HG03432 (cell line): ENCODE measurements at regions not wholly inside any gene's neighbourhood (a gene's known extent, or its start where the extent isn't known, plus 50 kb on each side); places are given as distances from the start of the nearest gene placed in this dataset.

Experiments used
- ATAC-seq: cut with Tn5 transposase; IDR thresholded peaks from one replicate; pipeline ENCODE4 v1.9.1; 2021; ENCODE audit warnings: mild to moderate bottlenecking, moderate library complexity; ENCODE audit not compliant: unreplicated experiment

DNA sequence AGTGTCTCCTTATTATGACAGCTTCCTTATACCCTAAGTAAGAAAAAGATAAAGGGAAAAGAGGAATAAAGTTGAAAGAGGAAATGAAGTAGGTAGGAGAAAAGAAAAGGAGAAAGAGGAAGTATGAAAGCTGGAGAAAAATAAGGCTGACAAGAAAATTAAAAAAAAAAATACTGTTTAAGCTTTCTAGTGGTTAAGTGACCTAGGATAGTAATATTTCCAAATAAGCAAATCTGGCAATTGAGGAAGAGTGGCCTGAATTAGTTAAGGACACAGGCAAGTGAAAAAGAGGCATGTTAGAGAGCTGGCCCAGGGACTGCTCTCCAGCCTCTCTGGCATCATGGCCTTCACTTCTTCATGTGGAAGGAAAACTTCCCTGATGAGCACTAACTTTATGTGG lies 76.5 kb upstream of the ADGRF1 start:
- ATAC-seq = no peak

DNA sequence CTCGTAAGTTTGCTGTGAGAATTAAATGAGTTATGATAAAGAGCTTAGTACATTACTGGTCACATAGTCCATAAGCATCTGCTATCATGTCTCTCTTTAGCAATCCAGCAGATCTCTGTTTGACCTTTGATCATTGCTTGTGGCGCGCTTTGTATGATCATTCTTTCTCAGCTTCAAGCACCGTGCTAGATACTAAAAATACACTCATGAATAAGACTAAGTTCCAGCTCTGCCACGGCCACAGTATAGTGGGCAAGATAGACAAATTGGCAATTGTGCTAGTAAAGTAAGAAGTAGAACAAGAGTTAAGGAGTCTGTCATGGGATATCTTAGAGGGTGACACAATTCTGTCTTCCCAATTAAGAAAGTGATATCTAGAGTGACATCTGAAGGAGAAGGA lies 75.2 kb upstream of the ADGRF1 start:
- ATAC-seq = no peak

DNA sequence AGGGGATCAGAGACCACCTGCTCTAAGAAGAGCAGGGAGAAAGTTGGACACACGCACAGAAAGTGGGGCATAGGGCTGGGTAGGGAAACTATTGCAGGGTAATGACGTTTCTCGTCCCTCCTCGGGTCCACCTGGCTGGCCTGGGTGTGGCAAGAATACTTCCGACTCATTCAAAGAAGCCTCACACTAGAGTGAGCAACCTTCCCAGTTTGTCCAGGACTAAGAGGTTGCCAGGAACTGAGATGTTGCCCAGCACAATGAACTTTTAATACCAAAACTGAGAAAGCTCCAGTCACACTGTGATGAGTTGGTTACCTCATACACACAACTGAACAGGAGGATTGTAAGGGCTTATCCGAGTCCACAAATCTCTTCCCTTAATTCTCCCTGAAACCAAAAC lies 74.5 kb upstream of the ADGRF1 start:
- ATAC-seq = no peak

DNA sequence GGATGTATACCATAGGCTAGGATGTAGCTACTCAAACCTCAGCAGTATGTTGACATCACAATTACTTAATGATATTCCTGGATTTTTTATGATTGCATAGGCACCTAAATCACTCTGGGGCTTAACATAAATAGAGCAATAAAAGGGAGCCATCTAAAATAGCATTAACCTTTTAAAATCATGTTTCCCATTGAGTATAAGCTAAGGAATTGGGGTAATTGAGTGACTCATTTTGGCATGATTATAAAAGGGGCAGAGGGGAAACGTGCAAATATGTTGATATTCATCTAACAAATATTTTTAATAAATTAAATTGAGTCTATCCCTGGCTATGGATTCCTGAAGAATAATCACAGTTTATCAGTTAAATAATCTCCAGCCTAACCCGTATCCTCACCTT lies 74.0 kb upstream of the ADGRF1 start:
- ATAC-seq = no peak

DNA sequence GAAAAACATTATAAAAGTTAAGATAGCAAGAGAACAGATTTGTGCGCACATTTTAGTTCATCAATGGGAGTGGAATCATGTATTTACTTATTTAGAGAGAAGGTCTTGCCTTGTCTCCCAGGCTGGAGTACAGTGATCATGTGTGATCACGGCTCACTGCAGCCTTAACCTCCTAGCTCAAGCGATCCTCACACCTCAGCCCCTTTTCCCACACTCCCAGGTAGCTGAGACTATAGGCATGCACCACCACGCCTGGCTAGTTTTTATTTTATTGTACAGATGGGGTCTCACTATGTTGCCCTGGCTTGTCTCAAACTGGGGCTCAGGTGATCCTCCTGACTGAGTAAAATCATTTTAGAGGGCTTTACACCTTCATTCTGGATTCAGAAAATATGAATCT lies 72.3 kb upstream of the ADGRF1 start:
- no peak for ATAC-seq

DNA sequence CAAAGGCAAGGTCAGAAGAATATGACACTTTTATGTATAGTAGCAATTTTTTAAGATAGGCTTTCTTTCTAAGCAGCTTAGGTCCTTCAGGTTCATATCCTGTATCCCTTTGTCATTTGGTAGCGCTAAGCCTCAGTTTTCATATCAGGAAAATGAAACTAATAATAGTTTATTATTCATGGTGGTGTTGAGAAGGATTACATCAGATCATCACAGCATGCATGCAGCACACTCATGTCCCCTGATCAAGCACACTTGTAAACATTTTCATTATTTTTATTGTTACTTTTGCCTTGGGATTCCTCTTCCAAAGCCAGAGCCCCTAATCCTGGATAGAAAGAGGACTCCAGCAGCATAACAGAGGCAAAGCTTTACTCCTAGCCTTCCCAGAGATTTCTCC lies 70.2 kb upstream of the ADGRF1 start:
- ATAC-seq = no peak

DNA sequence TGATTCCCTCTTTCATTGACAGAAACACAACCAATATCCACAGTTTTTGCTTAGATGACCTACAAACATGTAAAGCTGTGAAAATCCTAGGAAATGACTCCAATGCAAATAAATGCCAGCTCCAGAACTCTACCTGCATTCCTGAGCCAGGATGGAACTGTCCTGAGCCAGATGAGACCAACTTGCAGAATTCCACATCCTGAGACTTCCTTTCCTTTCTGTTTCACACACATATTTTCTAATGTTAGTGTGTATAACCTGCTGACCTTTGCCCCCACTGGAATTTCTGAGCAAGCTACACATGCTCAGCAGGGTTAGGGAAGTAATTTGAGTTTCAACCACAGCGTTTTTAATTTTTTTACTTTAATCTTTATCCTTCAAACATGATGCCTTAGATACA lies 69.6 kb upstream of the ADGRF1 start:
- no peak for ATAC-seq

DNA sequence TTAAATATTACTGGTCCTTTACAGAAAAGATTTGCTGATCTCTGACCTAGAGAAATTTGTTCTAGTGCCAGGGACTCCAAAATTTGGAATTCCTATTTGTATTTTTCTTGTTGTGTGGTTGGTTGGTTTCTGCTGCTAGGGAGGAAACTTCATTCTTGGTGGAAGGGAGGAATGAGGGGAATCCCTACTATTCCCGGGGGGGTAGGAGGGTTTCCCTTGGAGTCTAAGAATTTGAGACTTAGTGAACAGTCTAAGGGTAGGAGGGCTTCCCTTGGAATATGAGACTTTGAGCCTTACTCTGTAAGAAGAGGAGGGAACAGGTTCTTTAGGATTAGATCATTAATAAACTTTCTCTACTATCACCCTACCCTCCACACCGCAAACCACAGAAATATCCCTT lies 67.1 kb upstream of the ADGRF1 start:
- no peak for ATAC-seq

DNA sequence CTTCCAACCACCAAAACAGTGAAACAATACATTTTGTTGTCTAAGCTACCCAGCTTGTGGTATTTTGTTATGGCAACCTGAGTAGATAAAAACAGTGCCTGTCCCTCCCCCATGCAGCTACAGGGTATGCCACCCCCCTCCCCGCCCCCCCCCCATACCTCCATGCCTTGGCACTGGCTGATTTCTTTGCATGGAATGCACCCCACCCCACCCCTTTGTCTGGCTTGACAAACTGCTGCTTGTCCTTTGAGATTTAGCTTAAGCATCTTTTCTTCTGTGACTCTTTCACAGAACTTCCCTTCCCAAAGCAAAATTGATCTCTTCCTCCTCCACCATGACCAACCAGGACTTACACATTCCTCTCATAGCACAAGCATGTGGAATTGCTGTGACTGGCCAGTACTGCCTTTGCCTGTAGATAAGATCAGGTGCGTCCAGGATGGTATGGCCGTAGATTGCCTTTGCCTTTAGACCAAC lies 64.6 kb upstream of the ADGRF1 start:
- ATAC-seq = no peak

DNA sequence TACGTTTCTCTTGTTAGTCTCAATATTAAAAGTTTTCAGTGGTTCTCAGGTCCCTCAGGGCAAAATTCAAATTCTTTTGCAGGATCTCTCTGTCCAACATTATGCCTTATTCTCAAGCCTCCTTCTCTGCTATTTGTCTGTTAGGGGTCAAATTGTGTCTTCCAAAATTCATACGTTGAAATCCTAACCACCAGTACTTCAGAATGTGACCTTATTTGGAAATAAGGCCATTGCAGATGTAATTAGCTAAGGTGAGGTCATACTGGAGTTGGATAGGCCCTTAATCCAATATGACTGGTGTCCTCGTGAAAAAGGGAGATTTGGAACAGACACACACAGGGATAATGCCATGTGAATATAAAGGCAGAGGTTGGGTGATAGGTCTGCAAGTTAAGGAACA lies 64.1 kb upstream of the ADGRF1 start:
- ATAC-seq = no peak

DNA sequence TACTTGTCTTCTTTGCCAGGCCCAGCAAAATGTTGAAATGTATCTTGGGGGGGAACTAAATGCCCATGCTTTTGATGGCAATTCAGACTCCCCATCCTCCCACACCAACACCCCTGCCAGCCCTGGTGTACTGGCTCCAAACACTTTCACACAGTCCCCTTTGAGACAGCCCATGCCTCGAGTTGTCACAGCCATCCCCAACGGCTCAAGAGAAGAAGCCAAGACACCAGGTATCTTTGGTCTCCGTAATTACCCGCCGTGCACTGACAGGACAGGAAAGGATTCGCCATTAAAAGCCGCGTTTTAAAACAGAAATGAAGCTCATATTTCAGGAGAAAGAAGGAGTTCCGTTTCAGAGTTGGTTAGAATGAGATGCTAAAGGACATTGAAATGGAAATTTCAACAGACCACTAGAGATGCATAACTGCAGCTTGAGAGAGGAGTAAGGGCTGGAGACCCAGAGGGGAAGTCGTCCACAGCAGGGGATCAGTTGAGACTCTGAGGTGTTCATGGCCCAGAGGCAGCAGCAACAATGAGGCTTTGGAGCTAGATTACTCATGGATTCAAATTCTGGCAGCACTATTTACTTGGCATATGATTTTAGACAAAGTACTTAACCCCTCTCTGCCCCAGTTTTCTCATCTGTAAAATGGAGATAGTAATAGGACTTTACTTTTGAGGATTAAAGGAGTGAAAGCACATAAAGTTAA lies 63.5 kb upstream of the ADGRF1 start:
- no peak for ATAC-seq

DNA sequence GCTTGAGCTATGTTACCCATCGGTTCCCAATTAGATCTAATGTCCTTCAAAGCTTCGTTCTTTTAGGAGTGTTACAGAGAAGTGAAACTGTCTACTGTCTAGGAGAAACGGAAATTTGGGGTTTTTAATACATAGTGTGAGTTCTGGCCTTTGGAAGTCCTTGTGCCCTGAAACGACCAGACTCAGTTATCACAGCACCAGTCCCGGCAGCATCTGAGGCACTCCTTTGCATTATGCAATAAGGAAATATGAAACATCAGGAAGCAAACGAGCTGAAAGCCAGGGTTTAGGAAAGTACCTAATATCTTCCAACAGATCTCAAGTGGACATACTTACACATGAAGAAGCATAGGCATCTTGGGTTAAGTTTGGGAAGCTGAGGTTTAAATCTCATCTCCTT lies 61.8 kb upstream of the ADGRF1 start:
- ATAC-seq = no peak

DNA sequence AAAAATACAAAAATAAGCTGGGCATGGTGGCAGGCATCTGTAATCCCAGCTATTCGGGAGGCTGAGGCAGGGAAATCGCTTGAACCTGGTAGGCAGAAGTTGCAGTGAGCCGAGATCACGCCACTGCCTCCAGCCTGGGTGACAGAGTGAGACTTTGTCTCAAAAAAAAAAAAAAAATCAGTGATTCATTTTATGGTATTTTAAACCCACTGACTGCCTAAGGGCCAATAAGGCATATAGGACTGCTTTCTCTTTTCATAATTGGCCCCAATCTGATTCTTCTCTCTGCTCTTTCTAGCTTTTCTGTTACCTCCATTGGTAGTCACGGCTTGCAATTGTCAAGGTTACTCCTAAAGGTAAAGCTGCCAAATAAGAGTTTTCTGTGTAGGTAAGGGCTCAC lies 60.2 kb upstream of the ADGRF1 start:
- ATAC-seq = no peak

DNA sequence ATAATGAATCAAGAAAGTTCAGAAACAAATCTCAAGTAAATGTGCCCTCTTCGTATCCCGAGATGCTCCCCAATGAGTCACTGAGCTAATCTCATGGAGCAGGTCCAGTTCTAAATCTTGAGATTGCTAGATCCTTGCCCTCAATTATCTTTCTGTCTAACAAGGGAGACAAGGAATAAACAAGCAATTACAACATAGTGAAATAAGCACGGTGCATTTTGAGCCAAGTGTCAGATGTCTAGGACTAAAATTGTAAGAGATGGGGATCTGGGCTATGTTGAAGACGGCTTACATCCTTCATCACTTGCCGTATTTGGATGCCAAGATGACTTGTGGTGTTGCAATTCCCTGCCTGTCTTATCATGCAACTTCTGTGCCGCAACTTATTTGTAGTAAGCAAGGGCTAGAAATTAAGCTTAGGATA lies 56.5 kb upstream of the ADGRF1 start:
- ATAC-seq = no peak

DNA sequence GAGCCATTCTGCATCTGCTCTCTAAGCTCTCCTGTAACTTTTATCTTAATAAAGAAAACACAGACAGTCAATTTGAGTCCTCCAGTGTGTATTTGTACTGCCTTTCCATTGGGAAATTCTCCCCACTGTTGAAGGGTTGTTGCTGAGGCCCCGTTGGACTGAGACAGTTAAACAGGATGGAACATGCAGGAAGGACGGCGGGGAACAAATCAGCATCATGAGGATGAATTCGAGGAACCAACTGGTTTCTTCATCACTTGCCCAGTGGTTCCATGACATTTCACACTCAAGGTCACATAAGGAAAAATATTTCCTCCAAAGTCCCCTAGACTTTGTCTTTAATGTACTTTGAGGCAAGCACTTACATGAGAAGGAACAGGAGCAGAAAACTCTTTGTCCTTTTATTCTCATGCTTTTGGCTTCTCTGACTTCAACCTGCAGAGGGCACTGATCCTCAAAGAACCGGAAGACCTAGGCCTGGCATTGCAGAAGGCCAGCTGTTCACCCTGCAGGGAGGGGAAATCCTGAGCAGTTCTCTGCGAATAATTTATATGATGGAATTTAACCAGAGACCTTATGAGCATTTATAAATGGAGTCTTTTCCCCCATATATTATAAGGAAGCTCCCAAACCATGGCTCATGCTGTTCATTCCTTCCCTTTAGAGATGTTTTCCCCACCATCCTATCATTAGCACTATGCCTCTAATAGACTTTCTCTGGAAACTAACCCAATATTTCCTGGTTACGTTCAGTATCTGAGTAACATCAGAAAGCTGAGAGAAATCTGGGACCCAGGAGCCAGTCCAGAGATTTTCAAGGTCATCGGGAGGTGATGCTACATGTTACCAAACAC lies 55.2 kb upstream of the ADGRF1 start:
- ATAC-seq = peak; percentile 98

DNA sequence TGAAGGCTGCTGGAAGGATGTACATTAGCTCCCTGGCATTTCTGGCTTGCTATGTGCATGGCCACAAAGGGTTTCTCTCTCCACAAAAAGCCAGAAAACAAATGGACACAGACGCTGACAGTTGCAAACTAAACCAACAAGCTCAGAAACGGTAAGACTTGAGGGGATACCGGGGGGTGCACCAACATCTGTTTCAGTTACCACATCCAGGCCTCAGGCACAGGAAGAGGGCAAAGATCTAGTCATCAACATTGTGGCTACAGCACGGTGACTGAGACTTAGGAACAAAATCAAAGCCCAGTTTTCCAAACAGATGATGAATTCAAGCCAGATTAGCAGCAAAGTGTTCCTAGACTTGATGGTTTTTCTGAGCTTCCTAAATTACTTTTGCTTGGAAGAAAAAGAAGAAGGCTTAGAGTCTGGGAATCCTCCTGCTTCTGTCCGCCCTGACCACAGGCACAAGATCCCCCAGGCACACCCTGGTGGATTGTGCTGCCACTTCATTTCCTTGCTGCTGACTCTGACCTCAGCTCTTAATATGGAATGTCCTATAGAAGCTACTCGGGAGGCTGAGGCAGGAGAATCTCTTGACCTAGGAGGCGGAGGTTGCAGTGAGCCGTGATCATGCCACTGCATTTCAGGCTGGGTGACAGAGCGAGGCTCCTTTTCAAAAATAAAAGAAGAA lies 54.2 kb upstream of the ADGRF1 start:
- ATAC-seq = no peak

DNA sequence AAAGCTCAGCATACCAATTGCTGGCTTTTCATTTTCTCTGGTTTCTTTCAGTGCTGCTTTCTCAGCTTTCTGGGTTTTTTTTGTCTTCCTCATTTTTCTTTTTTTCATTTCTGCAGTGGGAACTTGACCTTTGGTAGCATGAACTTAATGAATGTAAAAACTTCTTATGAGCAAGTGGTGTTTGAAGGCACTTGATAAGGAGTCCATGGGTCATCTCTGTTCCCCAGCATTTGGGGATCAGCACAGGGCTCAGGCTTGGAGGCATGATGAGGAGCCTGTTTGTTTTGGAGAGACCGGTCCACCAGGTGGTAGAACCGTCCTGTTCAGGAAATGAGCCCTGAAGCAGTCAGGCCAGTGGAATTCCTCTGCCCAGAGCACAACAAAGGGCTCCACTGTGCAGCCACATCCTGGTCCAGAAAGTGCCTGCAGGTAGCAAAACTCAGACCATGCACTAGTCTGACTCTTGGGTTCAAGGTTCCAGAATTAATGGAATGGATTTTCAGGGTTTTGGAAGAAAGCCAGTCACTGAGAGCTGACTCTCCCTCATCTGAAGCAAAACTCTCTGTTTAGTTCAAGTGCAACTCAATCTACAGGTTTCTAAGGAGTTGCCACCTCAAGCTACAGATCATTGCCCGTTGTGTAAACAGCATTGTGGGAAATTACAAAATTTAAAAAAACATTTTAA lies 52.3 kb upstream of the ADGRF1 start:
- no peak for ATAC-seq

DNA sequence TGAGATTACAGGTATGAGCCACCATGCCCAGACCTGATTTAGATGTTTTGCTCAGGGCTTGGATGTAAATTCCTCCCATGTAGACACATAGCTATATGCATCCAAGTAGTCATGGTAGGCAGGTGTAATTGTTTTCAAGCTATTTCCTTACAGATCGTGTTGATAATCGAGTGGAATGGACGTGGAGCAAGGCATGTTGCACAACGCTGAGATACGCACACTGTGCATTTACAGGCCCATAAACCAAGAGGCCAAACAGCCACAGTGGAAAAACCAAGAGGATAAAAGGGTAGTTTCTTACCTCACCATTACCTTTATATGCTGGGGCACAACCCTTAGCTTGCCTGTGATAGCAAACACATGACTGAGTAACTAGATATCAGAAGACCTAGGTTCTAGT lies 51.0 kb upstream of the ADGRF1 start:
- ATAC-seq = no peak

DNA sequence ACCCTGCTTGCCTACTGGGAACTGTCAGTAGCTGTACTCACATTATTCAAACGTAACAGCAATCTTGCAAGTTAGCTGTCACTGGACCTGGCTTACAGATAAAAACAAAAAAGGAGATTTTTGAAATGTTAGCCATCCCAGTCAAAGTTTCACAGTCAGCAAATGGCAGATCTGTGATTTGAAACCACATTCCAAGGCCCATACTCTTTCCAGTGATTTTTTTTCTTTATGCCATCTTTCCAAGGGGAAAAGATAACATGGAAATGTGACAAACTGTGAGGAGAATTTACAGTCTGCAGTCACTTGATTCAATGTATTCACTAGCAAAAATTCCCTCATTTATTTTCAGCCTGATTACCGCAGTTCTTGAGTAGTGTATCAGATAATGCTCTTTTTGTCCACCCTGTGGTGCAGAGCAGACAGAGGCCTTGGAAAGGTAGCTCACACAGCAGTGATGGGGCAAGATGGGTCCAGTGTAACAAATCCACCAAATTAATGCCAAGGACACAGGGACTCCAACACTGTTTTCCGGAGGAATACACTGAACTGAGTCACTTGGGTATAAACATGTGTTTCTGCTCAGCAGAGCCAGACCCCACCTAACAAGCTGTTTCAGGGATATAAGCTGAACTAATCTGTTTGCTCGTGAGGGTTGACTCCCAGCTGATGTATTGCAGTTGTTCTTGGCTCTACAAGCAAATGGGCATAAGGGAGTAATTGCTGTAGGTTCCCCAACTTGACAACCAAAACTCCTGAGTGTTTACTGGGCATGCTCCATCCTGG lies 49.9 kb upstream of the ADGRF1 start:
- no peak for ATAC-seq
